AG10803 (cell line): ENCODE measurements at regions not wholly inside any gene's neighbourhood (a gene's known extent, or its start where the extent isn't known, plus 50 kb on each side); places are given as distances from the start of the nearest gene placed in this dataset.
"Not testable (repeated sequence)": the region's sequence is repeated elsewhere in the genome, so short reads cannot be mapped to it uniquely, and the experiment has no call there.

Experiments used
- DNase-seq: peaks from one replicate; pipeline ENCODE4 v3.0.0; 2010; ENCODE audit warnings: low read depth
- H3K4me3 ChIP-seq: 2 replicates; pipeline ENCODE4 v1.5.1; 2011; ENCODE audit warnings: mild to moderate bottlenecking, low read length, control low read depth
- TF ChIP-seq, protein P1 (sequence below): conservative IDR thresholded peaks from 2 replicates; pipeline ENCODE4 v1.5.1; 2011; ENCODE audit warnings: mild to moderate bottlenecking, low read length, control low read depth, inconsistent platforms

GRCh38 chr15:92819278-92820235 lies 80.6 kb upstream of the CHD2 start:
- DNase-seq, result no peak
- peak overlapping the region; percentile 50 for H3K4me3 ChIP-seq
- TF ChIP-seq, protein P1, sequence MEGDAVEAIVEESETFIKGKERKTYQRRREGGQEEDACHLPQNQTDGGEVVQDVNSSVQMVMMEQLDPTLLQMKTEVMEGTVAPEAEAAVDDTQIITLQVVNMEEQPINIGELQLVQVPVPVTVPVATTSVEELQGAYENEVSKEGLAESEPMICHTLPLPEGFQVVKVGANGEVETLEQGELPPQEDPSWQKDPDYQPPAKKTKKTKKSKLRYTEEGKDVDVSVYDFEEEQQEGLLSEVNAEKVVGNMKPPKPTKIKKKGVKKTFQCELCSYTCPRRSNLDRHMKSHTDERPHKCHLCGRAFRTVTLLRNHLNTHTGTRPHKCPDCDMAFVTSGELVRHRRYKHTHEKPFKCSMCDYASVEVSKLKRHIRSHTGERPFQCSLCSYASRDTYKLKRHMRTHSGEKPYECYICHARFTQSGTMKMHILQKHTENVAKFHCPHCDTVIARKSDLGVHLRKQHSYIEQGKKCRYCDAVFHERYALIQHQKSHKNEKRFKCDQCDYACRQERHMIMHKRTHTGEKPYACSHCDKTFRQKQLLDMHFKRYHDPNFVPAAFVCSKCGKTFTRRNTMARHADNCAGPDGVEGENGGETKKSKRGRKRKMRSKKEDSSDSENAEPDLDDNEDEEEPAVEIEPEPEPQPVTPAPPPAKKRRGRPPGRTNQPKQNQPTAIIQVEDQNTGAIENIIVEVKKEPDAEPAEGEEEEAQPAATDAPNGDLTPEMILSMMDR, result no peak

- H3K4me3 ChIP-seq, result peak overlapping the region; percentile 53
- peak; percentile 86 for DNase-seq
- TF ChIP-seq, protein P1, result 0 out of 2 replicates have a peak, but pooled peaks have one; percentile 3
Observed at GRCh38 chr15:92820236-92821021, 79.7 kb upstream of the CHD2 start.

DNA sequence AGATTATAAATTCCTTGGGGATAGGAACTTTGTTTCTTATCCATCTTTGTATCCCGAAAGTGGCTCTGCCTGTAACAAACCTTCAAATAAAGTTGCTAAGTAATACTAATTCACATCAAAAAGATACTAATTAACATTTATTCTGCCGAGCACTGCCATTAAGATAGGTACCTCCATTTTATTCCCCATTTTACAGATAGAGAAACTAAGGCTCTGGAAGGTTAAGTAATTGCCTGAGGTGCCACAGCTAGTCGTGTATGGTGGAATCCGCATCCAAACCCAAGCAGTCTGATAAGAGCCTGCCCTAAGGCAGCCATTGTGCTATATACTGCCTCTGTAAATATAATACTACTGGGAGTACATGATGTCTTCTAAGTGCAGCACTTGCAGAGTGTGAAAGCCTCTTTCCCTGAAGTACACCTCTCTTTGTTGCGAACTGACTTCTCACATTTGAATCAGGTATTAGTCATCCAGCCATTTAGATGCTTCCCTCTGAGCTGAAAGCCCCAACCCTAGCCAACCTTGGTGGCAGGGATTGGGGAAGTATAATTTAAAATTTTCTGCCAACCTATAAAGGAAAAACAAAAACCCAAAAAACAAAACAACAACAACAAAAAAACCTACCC lies 78.5 kb upstream of the CHD2 start:
- no peak overlapping the region for H3K4me3 ChIP-seq
- DNase-seq, result no peak

GRCh38 chr15:92822216-92823144 lies 77.6 kb upstream of the CHD2 start:
- no peak overlapping the region for H3K4me3 ChIP-seq
- DNase-seq, result no peak
- TF ChIP-seq, protein P1, result no peak

More for the DNA sequence above, 78.5 kb upstream of the CHD2 start:
- TF ChIP-seq, protein P1, result no peak

DNA sequence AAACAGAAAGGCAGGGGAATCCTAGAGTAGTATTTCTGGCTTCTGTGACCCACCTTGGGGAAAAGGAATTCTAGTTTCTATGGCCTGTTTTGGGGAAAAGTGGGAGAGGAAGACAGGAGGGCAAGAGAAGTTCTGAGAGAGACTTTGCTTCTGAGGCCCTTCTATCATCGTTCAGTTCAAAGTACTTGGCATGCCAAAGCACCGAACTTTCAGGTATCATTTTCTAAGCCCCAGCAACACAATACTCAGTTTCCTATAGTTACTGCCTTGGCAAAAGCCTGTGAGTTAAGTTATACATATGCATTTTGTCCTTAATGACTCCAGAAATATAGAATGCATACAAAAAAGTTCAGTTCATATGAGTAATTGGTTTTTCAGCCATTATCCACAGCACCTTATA lies 74.1 kb upstream of the CHD2 start:
- H3K4me3 ChIP-seq, result no peak overlapping the region
- no peak for DNase-seq
- TF ChIP-seq, protein P1, result no peak

DNA sequence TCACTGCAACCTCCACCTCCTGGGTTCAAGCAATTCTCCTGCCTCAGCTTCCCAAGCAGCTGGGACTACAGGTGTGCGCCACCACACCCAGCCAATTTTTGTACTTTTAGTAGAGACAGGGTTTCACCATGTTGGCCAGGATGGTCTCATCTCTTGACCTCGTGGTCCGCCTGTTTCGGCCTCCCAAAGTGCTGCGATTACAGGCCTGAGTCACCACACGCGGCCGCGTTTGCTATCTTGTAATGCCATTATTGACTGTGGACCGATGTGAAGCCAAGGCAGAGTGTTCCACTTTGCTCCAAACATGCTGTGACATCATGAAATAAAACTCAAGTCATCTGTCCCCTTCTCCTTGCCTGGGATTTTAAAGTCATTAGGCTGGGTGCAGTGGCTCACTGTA lies 72.1 kb upstream of the CHD2 start:
- not testable (repeated sequence) for DNase-seq, H3K4me3 ChIP-seq

DNA sequence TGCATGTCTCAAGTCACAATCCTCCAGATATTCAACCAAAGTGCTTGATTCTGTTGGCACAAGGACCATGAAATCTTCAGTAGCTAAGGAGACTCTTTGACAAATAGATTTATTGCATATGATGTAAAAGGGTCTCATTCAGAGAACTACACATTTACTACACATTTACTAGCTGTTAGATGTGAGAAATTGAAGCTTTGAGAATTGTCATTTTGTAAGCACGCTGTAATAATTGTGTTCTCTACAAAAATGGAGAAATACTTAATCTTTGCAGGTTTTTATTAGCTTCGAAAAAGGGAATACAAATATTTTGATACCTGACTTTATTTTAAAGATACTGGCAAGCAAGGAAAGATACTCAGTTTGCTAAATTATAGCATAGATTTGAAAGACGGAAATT lies 70.2 kb upstream of the CHD2 start:
- TF ChIP-seq, protein P1, result no peak
- no peak for DNase-seq

More for the DNA sequence above, 70.2 kb upstream of the CHD2 start:
- H3K4me3 ChIP-seq, result no peak overlapping the region
